ENCODE measurements at regions not wholly inside any gene's neighbourhood (a gene's known extent, or its start where the extent isn't known, plus 50 kb on each side); places are given as distances from the start of the nearest gene placed in this dataset.
A peak's percentile ranks its signal among the peaks of the same experiment; 100 is the strongest.
"Not testable (repeated sequence)": the region's sequence is repeated elsewhere in the genome, so short reads cannot be mapped to it uniquely, and the experiment has no call there.

GRCh38 chr13:34698945-34699344 is 243.1 kb upstream of the NBEA start:
- no peak for DNase-seq (ENCODE audit: low spot score)

GRCh38 chr13:34700155-34700554 is 241.9 kb upstream of the NBEA start:
- DNase-seq (ENCODE audit: low spot score): no peak

DNA sequence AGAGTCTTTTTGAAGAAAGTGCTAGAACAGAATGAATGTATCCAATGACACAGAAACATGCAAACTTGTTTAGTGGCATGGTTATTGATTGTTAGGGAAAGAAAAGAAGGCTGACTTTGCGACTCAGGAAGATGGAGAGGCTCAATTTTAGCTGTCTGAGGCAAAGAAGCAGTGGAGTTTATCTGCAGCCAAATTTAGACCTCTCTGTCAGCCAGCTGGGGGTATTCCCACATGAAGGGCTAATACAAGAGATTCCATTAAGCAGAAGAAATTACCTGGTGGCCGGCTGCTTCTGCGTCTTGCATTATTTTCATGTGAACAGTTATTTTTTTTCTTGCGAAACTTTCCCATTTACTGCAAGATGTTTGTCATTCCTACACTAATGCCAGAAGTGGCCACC is 240.2 kb upstream of the NBEA start:
- DNase-seq (ENCODE audit: low spot score): no peak

GRCh38 chr13:34708566-34709313 is 233.3 kb upstream of the NBEA start:
- no peak for DNase-seq (ENCODE audit: low spot score)

DNA sequence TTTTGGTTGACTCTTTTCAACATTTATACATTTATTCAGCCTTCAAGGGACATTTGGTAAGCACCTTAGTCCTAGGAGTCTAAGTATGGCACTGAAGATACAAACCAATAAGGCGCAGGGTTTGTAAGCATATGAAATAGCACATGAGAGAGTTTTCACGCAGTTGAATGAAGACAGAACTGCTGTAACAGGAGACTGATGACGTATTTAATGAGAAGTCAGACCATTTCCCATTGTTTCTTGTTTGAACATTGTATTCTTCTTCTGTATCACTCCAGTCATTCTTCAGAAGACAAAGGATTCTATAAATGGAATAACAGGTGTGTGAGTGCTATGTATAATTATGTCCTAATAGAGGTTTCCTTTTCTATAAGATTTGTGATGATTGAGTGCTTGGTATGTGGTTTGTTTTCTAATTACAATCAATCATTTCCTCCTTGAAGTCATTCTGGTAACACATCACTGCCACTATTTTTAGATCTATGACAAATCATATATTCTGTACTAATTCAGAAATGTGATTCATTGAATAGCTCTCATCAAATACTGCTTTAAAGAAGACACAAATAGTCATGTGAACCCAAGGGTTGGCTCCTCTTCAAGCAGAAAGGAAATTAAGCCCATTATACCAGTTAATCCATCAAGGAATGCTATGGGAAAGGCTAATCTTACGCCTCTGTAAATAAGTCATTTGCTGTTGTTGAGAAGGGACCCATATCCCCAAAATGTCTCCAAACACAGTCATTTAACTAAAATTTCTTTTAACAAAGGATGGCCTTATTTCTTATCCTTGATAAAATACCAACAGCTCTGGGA is 222.8 kb upstream of the NBEA start:
- DNase-seq (ENCODE audit: low spot score): no peak

- DNase-seq (ENCODE audit: low spot score): no peak
Observed at GRCh38 chr13:34720618-34721017, 221.5 kb upstream of the NBEA start.

DNA sequence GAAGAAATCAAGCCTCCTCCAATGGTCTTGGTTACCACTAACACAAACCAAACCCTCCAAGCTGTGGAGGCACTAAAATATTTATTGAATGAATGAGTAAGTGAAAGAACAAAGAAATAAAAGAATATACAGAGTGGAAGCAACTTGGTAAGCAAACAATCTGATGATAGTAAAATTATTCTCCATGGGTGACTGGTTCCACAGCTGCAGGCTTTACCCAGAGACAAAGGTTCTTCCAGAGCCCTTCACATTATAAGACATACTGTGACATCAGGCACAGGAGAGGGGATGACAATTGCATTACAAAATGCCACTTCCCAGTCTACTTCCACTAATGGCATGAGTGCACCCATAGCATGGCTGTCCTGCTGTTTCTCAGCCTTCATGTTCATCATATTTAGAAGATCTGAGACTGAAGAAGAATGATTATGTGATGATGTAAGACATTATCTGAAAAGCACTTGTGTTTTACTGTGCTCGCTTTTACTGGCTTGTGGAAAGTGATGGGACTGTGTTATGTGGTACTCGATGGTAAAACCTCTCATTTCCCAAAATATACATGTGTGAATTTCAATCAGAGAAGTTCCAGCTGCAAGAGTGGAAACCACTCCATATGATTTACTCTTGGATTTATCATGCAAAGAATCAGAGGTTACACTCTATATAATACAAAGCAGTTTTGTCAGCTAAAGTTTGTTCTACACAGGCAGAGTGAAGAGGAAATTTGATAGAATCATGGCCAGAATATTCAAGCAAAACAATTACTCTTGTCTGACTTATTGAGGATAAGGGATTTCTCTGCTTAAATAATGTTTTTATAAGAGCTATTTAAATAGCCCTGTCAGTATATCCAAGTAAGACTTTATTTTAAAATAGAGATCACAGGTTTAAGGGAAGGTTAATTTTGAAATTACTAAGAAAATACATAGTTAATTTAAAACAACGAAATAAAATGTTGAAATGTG is 220.2 kb upstream of the NBEA start:
- no peak for DNase-seq (ENCODE audit: low spot score)

DNA sequence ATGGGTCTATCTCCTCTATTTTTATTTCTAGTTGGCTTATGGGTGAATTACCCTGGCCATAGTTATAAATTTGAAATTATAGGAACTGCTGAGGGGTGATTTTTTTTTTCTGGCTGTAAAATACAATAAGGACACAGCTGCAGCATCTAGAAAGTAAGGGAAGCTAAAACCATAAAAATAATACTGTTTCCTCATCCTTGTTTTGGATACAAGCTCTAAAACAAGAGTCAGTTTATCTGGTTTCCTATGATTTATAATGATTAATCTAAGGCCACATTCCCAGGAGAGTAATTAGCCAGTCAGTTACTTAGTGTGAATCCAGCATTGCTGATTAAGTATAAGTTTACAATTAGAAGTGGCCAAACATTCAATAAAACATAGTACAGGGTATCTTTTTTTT is 219.1 kb upstream of the NBEA start:
- DNase-seq (ENCODE audit: low spot score): no peak

GRCh38 chr13:34730961-34731360 is 211.1 kb upstream of the NBEA start:
- no peak for DNase-seq (ENCODE audit: low spot score)

- no peak for DNase-seq (ENCODE audit: low spot score)
Observed at GRCh38 chr13:34731486-34731885, 210.6 kb upstream of the NBEA start.

DNA sequence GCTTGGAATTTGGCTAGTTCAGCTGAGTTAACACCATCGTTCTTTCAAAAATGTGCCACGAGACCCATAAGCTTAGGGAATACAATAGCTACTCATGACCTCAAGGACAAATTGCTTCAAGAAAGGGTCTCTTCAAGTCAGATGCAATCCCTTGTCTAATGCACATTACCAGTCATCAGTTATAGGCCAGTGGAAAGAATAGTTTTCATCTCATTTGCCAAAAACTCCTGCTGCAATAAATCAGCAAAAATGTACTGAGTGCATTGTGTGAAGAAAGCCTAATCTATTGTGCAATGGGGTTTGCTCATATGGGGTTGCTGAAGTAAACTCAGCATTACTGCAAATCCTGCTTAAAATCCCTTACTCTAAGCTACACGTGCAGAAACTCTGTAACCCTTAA is 208.3 kb upstream of the NBEA start:
- DNase-seq (ENCODE audit: low spot score): no peak

GRCh38 chr13:34734932-34735331 is 207.1 kb upstream of the NBEA start:
- DNase-seq (ENCODE audit: low spot score): no peak

DNA sequence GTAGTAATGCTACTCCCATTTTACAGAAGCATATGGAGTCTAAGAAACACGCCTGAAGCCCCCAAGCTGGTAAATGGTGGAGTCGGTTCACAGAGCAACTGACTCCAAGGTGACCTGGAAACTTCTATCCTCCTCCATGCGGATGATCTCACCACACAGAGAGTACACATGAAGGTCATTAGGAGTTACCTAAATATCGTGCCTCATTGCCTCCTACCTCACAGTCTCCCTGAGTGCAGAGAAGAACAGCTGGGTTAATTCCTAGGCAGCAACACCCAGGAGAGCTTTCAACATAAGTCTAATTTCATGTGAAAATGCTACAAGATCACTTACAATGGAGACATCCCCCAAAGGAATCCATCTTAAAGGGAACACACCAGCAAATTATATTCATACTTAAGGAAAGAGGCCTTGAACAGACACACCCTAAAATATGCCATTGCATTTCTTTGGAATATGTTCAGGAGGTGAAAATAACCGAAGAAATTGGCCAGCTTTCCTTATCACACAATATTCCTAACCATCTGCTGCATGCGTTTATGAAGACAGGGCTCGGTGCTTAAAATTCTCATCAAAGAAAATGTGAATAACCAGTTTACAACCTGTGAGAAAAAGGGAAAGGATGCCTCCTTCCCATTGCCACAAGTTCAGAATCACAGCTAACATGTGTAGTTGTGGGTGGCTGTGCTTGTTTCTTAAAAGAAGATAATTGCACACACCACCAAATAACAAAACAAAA is 203.6 kb upstream of the NBEA start:
- peak; percentile 51 for DNase-seq (ENCODE audit: low spot score)

GRCh38 chr13:34747056-34747455 is 195.0 kb upstream of the NBEA start:
- DNase-seq (ENCODE audit: low spot score): not testable (repeated sequence)

DNA sequence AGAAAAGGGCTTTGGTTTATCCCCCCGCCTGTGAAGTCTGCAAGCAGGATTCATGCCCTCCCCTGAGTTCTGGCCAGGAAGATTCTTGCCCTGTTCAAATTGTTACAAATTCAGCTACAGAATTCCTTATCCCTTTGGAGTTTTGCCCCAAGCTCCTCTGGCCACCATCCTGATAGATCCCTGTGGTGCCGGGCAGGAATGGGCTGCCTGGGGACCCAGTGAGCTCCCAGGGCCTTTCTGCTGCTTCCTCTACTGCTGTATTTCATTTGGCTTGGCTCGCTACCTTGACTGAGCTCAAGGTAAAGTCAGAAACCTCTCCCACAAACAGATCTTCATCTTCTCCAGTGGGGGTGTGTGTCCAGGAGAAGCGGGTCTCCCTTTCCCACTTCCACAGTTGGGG is 194.6 kb upstream of the NBEA start:
- DNase-seq (ENCODE audit: low spot score): no peak

- peak; percentile 73 for DNase-seq (ENCODE audit: low spot score)
Observed at GRCh38 chr13:34748073-34748472, 194.0 kb upstream of the NBEA start.

DNA sequence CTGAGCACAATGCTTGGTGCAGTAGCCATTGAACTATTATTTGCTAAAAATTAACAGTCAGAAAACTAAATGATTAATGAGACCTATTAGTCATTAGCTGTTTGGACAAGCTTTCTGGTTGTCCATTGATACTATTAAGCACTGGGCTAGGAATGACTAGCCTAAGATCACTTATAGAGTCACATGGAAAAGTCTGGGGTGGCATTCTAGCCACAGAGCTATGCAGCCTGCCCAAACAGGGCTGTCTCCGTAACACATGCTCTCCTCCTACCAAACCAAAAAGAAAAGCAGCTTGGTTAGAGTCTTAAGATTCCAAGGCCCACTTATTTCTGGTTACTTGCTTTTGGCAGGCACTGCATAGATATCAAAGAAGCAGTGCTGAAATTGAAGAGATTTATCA is 193.5 kb upstream of the NBEA start:
- DNase-seq (ENCODE audit: low spot score): no peak

- DNase-seq (ENCODE audit: low spot score): no peak
Observed at GRCh38 chr13:34749046-34749445, 193.0 kb upstream of the NBEA start.

DNA sequence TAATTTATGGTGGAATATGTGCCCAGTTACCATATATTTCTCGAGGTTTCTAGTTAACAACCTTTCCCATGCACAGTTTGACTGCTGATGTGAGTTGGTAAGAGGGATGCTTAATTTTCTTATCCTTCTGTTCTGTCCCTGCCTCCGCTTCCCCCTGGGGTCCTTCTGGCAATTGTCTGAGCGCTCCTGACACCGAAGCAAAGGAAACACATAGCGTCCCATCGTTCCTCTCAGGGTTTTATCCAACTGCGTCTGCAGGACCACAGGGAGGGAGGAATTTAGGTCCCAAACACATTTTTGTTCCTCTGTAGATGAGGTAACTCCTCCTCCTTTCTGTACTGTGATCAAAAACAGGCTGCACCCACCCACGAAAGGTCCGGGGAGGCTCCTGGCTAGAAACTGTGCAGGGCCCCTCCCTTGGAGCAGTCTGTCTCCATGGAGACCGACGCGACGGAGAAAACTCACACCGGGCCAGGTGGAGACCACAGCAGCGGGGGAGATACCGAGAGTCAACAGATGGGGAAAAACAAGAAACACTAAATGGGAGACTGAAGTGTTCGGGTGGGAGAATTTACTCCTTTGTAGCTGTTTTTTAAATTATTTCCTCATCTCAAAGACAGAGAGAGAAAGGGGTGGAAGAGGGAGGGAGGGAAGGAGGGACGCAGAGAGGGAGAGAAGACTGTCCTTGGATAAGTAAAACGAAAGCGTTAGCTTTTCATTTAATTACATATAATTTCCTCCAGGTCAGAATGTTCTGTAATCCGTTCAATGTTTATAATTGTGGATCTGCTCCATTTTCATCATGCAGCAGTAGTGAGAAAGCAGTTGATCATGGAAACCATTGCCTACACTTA is 191.8 kb upstream of the NBEA start:
- peak; percentile 43 for DNase-seq (ENCODE audit: low spot score)

DNA sequence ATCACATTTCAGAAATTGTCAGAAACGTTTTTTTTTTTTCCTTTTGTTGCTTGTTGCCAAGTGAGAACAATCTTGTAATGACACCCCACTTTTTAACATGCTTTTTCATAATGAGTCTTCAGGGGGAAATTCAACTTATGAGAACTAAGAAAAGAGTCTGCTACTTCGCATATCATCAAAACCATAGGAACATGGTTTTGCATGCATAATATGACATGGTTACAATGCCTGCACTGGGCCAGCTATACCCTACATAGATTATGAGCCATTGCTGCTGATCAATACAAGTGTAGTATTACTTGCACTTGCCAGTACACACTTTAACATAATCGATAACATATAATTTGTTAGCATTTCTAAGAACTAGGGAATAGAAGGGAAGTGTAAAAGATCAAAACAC is 191.0 kb upstream of the NBEA start:
- no peak for DNase-seq (ENCODE audit: low spot score)

DNA sequence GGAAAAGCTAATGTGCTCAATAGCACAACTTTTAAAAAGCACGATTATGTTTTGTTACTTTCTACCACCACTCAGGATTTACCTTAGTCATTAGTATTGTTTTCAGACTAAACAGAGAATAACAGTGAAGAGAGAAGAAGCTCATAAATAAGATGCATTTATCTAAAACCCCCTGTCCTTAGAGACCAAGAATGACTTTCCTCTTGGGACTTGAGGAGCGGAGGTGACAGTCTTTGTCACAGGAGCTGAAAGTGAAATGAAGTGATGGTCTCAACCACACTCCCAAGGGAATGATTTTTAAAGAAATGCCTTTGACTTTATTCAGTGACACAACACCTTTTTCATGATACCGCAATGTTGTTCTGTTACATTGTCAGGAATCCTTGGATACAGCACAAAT is 190.6 kb upstream of the NBEA start:
- no peak for DNase-seq (ENCODE audit: low spot score)
